Peyer's patch (tissue), 4 donors: ENCODE measurements at regions not wholly inside any gene's neighbourhood (a gene's known extent, or its start where the extent isn't known, plus 50 kb on each side); places are given as distances from the start of the nearest gene placed in this dataset.

ENCODE experiments used
- DNase-seq, 3 donors: peaks; one replicate each; pipeline ENCODE4 v3.0.0-alpha.2; 2017 to 2019
- H3K27ac ChIP-seq, 4 donors: fragments of 200-600 bp; sonication (generic); one replicate each; pipeline ENCODE4 v1.5.1; 2016 to 2019
- H3K27me3 ChIP-seq, 2 donors: fragments of 200-600 bp; sonication (generic); one replicate each; pipeline ENCODE4 v1.5.1; 2019
- H3K36me3 ChIP-seq, 3 donors: fragments of 200-600 bp; sonication (generic); one replicate each; pipeline ENCODE4 v1.5.1; 2016 to 2019
- H3K4me1 ChIP-seq, 4 donors: fragments of 200-600 bp; sonication (generic); one replicate each; pipeline ENCODE4 v1.5.1; 2016 to 2019
- H3K4me3 ChIP-seq, 4 donors: fragments of 200-600 bp; sonication (generic); 1 replicate in 3 of 4; 2 replicates in 1 of 4; pipeline ENCODE4 v1.5.1; 2016 to 2019; ENCODE audit warnings: mild to moderate bottlenecking in 1 of 4
- H3K9me3 ChIP-seq, 4 donors: fragments of 200-600 bp; sonication (generic); one replicate each; pipeline ENCODE4 v1.5.1; 2016 to 2019; ENCODE audit warnings: mild to moderate bottlenecking in 1 of 4
- CTCF ChIP-seq, 6 experiments: fragments of 450-650 bp in 4 of 6; fragments of 200-600 bp in 2 of 6; sonication (generic) in 1 of 6; IDR thresholded peaks; one replicate each; pipeline ENCODE4 v1.5.1; 2017 to 2019; ENCODE audit warnings: antibody characterized with exemption in 6 of 6, mild to moderate bottlenecking in 3 of 6, moderate library complexity in 1 of 6
- POLR2A ChIP-seq, 2 donors: fragments of 450-650 bp; IDR thresholded peaks; one replicate each; pipeline ENCODE4 v1.5.1; 2017; ENCODE audit warnings: antibody characterized with exemption in 2 of 2, mild to moderate bottlenecking in 2 of 2, moderate library complexity in 2 of 2

DNA sequence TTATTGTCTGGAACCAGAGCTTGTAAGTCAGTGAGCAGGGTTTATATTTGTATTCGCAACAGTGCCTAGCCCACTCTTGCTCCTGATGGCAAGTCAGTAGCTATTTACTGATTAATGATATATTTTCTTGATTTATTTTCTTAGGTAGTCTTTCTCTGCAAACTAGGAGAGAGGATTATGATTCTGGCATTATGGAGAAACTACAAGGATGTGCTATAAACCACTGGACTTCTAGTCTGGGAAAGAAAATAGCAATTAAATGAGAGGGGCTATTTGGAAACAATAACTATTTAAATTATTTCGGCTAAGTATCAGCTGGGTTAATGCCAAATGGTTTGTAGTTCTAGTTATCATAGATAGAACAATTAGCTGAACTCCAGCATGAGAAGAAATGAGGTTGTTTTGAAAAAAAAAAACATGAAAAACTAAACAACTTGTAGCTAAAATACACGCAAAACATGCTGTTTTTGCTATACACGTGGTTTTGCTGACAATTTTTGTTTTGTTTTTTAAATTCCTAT is 304.9 kb upstream of the TCF21 start:
- Histone ChIP-seq H3K27ac (no peak overlapping the region), H3K4me1 (no peaks in the 10 kb centered on the region), H3K4me3 (no peak overlapping the region), H3K36me3 (no peaks in the 10 kb centered on the region), H3K9me3 (no peaks in the 10 kb centered on the region), H3K27me3 (no peaks in the 10 kb centered on the region)
- TF ChIP-seq CTCF (IDR thresholded peaks at IDR 0.05) (no peak), POLR2A (IDR thresholded peaks at IDR 0.05) (no peak)
- no peak for DNase-seq

GRCh38 chr6:133584823-133585222 is 304.1 kb upstream of the TCF21 start:
- TF ChIP-seq CTCF (IDR thresholded peaks at IDR 0.05): no peak
- TF ChIP-seq POLR2A (IDR thresholded peaks at IDR 0.05): no peak
- H3K27ac ChIP-seq: no peak overlapping the region
- DNase-seq: no peak

GRCh38 chr6:133585978-133586377 is 302.9 kb upstream of the TCF21 start:
- no peak for DNase-seq
- H3K27me3 ChIP-seq: no peaks in the 10 kb centered on the region
- H3K4me1 ChIP-seq: no peaks in the 10 kb centered on the region
- no peak overlapping the region for H3K4me3 ChIP-seq
- no peak for TF ChIP-seq POLR2A (IDR thresholded peaks at IDR 0.05)
- no peak for TF ChIP-seq CTCF (IDR thresholded peaks at IDR 0.05)
- no peak overlapping the region for H3K27ac ChIP-seq
- no peaks in the 10 kb centered on the region for H3K9me3 ChIP-seq
- H3K36me3 ChIP-seq: no peaks in the 10 kb centered on the region

More at GRCh38 chr6:133584823-133585222, 304.1 kb upstream of the TCF21 start:
- Histone ChIP-seq H3K9me3 (no peaks in the 10 kb centered on the region), H3K27me3 (no peaks in the 10 kb centered on the region), H3K36me3 (no peaks in the 10 kb centered on the region), H3K4me3 (no peak overlapping the region), H3K4me1 (no peaks in the 10 kb centered on the region)

DNA sequence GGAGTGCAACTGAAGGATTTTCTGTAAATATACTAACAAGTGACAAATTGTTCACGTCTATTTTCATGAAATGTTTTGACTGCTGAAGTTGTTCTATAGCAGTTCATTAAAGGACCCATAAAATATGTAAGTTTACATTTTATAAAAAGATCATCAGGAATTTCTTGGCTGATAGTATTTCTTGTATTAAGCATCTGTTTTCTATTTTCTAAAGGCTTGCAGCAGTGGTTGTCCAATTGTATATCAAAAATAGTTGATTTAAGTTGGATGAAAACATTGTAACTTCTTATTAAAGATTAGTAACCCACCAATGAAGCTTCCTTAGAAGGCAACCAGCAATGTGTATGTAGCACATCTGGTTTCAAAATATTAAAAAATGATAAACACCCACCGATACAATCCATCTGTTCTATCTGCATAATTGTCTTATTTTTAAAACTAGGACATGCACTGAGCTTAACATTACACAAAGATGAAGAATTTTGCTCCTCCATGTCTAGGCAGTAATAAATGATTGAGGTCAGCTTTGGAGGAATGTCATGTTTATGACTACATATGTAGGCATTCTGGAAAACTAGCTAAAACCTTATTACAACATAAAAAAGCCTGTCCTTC is 301.3 kb upstream of the TCF21 start:
- H3K9me3 ChIP-seq: no peaks in the 10 kb centered on the region
- H3K4me1 ChIP-seq: no peaks in the 10 kb centered on the region
- no peak for TF ChIP-seq CTCF (IDR thresholded peaks at IDR 0.05)
- TF ChIP-seq POLR2A (IDR thresholded peaks at IDR 0.05): no peak
- no peaks in the 10 kb centered on the region for H3K36me3 ChIP-seq
- H3K4me3 ChIP-seq: no peak overlapping the region
- no peak for DNase-seq
- no peak overlapping the region for H3K27ac ChIP-seq
- no peaks in the 10 kb centered on the region for H3K27me3 ChIP-seq

GRCh38 chr6:133590196-133590595 is 298.7 kb upstream of the TCF21 start:
- no peaks in the 10 kb centered on the region for H3K36me3 ChIP-seq
- H3K4me3 ChIP-seq: no peak overlapping the region
- H3K27me3 ChIP-seq: no peaks in the 10 kb centered on the region
- H3K9me3 ChIP-seq: no peaks in the 10 kb centered on the region
- DNase-seq: no peak
- no peak overlapping the region for H3K27ac ChIP-seq
- TF ChIP-seq CTCF (IDR thresholded peaks at IDR 0.05) (no peak), POLR2A (IDR thresholded peaks at IDR 0.05) (no peak)
- H3K4me1 ChIP-seq: no peaks in the 10 kb centered on the region

- Histone ChIP-seq H3K4me1 (no peaks in the 10 kb centered on the region), H3K4me3 (no peak overlapping the region), H3K27ac (no peak overlapping the region), H3K36me3 (no peaks in the 10 kb centered on the region), H3K27me3 (no peaks in the 10 kb centered on the region), H3K9me3 (no peaks in the 10 kb centered on the region)
- DNase-seq: no peak
- TF ChIP-seq CTCF (IDR thresholded peaks at IDR 0.05) (no peak), POLR2A (IDR thresholded peaks at IDR 0.05) (no peak)
Measured at GRCh38 chr6:133590814-133591213, 298.1 kb upstream of the TCF21 start.
